Frontal cortex (tissue), 3 donors: ENCODE measurements at regions not wholly inside any gene's neighbourhood (a gene's known extent, or its start where the extent isn't known, plus 50 kb on each side); places are given as distances from the start of the nearest gene placed in this dataset.
"Not testable (repeated sequence)": the region's sequence is repeated elsewhere in the genome, so short reads cannot be mapped to it uniquely, and the experiment has no call there.

ENCODE experiments used
- DNase-seq, 2 donors: peaks; one replicate each; pipeline ENCODE4 v3.0.0; 2012; ENCODE audit warnings: low spot score in 2 of 2
- FAIRE-seq: peaks from 2 replicates; lab custom pipeline; 2012; peaks lifted over from hg19 to GRCh38; lab: Jason Lieb, UNC
- donor health status: control.
- donor health status: control.
- donor health status: control.

DNA sequence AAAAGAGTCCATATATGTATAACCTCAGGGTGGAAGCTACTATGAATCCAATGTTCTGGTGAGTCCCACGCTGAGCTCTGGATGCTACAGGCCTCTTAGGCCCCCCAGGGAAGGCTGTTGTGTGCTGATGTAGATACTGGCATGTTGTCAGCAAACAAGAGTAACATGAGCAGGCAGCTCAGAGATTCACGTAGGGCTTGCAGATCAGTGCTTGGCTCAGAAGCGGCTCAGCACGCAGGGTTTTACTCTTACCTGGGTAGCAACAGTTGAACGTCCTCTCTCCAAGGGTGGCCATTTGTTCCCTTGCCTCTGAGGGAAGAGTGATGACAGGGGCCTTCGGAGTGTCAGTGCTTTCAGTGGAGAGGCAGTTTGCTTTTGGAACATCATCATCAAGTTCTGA is 93.4 kb downstream of the ZFP64 start:
- DNase-seq: no peak
- no peak for FAIRE-seq

DNA sequence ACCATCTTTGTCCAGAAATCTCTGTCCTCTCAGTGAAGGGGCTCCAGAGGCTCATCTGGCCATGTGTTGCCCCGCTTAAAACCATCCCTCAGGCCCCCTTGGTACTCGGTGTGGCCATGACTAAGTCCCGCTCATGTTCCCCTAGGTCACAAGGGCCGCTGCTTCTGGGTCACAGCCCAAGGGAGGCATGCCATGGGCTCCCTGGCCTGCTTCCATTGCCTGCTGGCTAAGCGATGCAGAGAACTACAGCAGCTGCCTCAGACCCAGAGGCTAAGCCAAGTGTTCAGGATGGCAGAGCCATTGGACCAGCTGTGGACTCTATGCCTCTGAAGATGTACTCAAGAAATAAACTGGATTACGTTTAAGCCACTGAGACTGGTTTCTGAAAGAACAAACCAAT is 95.5 kb downstream of the ZFP64 start:
- no peak for FAIRE-seq
- no peak for DNase-seq

DNA sequence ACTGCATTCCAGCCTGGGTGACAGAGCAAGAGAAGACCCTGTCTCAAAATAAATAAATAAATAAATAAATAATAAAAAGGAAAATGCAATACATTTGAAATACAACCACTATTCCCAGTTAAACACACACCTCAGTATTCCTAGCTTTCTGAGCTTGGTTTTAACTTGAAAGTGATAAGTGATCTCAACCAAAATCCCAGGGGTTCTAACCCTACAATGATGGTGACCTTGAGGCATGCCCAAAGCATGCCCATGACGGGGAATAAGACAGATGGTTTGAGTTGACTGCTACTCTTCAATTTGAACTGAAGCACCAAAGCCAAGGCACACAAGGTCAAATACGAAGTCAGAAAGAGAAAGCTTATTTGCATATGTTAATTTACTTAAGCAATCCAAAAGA is 96.9 kb downstream of the ZFP64 start:
- DNase-seq: no peak
- no peak for FAIRE-seq

DNA sequence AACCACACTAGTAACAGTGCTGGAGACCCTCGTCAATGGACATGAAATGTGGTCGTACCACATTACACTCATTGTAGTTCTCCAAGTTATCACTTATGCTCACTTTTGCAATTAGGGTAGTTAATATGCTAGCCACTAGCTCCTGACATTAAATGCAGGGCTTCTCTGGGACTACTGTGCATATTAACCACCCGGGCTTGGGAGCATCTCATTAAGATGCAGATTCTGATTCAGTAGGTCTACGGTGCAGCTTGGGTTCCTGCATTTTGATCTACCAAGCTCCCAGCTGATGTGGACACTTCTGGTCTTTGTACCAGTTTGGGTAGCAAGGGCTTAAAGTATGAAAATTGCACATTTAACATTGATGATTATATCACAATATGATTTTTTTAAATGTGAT is 98.0 kb downstream of the ZFP64 start:
- FAIRE-seq (no peak), DNase-seq (no peak)

DNA sequence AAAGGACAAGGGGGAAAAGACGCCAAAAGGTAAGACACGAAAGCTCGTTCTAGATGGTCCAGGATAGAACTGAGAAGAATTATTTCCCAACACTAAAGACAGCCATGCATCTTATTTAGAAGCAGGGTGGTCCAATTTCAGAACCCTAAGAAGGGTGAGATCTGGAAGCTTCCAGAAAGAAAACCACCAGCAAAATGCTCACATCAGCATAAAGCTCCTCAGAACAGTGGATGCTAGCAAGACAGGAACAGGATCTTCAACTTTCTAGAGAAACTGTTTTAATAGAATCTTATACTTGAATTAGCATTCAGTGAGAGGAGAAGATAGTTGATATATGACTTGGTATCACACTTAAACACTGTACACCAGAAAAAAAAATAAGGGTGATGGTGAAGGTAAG is 101.5 kb downstream of the ZFP64 start:
- DNase-seq (no peak), FAIRE-seq (no peak)

DNA sequence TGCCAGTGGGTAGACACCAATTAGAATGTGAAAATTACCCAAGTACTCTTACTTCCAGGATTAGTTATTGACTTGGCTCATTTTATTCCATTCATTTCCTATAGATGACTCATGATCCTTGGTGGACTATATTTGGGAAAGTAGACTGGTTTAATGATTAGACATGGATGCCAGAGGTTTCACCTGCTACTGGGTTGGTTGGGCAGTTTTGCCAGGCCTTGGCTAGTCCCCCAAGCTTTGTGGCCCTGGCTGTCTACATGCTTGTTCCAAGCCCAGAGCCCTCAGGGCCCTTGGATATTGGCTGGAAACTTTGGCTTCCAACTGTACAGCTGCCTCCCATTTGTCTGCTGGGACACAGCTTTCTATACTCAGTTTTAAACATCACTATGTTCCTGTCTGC is 104.1 kb downstream of the ZFP64 start:
- no peak for FAIRE-seq

DNA sequence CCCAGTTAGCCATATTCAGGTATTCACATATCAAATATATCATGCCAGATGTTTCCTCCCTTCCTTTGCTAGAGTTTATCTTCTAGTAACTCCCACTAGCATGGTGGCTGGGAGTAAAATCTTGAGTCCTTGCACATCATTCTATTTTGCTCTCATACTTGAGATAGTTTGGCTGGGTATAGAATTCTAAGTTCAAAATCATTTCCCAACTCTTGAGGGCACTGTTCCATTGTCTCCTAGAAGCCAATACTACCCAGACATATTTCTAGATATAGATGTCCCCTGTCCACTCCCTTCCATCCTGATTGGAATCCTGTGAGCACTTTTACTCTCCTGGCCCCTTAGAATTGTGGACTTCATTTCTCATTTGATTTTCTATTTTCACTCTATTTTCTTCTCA is 104.7 kb downstream of the ZFP64 start:
- FAIRE-seq: no peak

More for the DNA sequence above, 104.1 kb downstream of the ZFP64 start:
- DNase-seq: no peak

DNA sequence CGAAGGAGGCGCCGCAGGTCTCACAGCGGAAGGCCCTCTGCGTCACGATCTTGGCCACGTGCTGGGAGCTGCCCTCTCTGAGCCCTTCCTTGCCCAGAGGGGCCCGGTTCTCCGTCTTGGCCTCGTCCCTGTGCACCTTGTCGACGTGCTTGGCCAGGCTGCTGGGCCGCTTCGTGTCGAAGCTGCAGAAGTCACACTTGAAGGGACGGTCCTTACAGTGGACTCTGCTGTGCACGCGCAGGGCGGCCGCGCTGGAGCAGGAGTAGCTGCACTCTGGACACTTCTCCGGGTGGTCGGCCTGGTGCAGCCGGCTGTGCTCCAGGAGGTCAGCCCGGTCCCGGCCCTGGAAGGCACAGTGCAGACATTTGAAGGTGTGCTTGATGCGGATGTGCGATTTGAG is 106.9 kb downstream of the ZFP64 start:
- DNase-seq: no peak
- FAIRE-seq: no peak

More for the DNA sequence above, 104.7 kb downstream of the ZFP64 start:
- DNase-seq: no peak

DNA sequence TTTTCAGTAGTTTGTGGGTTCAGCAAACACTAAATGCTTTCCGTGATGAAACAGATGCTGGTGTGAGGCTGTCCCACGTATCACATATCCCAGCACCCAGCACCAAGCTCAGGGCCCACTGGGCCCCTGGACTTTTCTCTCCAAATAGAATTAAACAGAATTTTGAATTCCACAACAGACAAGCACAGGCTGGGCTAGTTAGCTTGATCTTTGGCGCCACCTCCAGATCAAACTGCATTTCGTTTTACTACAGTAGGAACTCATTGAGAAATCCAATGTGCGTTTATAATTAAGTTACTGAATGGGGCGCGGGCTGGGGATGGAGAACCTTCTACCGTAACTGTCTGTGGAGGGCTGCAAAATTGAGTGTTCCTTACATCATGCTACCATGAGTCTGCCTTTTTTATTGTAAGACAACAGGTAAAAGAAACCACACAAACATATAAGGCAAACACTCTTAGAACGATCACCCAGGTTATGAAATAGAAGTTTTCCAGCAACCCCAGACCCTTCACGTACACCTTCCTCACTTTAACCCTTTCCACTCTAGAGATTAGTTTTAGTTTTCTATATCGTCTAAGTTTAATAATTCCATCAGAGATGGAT is 107.8 kb downstream of the ZFP64 start:
- no peak for FAIRE-seq

DNA sequence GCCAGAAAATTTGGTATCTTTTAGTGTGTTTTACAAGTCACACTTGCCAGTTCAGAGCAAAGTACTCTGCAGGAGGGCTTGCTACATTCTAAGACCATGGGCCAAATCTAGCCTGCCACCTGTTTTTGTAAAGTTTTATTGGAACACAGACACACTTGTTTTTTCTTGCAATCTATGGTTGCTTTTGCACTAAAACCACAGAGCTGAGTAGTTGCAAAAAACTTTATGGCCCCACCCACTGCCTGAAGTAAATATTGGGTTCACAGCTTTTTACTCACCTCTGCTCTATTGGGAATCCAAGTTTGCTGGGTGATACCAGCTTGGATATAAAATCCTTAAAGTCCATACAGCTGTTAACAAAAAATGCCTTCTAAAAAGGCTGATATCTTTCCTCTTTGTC is 109.0 kb downstream of the ZFP64 start:
- DNase-seq (no peak), FAIRE-seq (no peak)

More for the DNA sequence above, 107.8 kb downstream of the ZFP64 start:
- DNase-seq: peak; percentile 42 to 70

DNA sequence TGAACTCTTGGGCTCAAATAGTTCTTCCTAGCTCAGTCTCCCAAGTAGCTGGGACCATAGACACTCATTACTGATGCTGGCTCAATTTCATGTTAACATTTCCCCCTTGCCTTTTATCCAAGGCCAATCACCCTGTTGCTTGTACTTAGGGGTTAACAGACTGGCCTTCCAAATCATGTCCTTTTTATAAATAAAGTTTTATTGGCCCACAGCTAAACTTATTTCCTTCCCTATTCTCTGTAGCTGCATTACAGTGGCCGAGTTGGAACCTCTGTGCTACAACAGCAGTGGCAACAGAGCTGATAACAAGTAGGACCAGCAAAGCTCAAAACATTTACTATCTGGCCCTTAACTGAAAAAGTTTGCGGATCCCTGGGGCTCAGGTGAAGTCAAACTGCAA is 109.8 kb downstream of the ZFP64 start:
- FAIRE-seq (no peak), DNase-seq (no peak)

DNA sequence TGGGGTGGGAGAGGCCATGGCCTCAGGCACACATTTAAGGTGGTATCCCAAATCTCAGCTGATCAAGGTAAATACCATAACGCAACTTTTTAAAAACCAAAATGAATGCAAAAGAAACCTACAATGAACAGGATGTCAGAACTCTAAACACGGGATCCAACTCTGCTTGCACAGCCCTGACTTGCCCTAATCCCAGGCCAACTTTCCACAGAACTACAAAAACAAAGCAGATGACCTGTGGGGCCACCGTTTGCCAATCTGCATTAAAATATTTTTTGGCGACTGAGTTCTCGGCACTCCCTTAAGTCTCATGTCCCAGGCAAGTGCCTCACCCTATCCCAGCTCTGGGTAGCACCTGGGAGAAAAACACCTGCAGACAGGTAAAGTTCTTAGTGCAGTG is 110.5 kb downstream of the ZFP64 start:
- FAIRE-seq: no peak

DNA sequence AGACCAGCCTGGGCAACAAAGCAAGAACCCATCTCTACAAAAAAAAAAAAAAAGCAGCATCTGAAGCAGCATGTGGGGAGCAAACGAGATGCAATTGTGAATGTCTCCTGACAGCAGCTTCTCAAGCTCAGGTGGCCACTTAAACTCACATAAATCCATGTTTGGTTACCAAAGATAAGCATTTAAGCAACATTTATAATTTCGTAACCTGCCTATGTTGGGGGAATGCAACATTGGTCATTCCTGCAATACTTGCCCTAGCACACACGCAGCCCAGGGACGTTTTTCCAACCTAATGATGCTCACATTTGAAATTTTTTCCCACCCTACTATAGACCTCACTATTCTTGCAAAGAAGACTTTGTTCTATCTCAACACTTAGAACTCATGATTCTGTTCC is 113.3 kb downstream of the ZFP64 start:
- FAIRE-seq (no peak), DNase-seq (no peak)

More for the DNA sequence above, 110.5 kb downstream of the ZFP64 start:
- DNase-seq: no peak

DNA sequence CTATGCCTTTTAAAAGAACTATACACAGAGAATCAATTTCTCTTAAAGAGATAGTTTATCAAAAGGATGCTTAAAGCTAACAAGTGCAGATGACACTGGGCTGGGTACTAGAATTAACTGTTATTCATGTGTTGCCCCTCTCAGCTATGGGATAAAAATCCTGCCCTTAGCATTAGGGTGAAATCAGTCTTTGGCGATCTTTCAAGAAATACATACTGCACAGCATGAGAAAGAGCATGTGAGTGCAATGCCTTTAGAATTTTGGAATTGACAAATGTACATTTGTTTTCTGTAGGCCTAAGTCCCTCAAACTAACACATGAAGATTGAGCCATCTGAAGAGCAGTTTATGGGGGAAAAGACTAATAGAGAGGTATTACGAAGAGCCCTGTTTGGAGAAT is 115.4 kb downstream of the ZFP64 start:
- no peak for FAIRE-seq
- no peak for DNase-seq

DNA sequence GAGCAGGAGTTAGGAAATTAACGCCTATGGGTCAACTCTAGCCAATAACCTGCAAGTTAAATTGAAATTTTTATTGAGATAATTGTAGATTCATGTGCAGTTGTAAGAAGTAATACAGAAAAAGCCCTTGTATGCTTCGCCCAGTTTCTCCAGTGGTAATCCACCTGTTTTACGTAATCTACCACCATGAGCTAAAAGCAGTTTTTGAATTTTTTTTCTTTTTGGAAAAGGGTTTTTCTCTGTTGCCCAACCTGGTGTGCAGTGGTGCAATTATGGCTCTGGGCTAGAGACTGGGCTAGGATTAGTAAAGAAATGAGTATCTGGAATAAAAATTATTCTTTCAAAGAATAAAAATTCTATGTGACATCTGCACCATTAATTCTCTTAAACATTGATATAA is 116.2 kb downstream of the ZFP64 start:
- no peak for FAIRE-seq
- no peak for DNase-seq

DNA sequence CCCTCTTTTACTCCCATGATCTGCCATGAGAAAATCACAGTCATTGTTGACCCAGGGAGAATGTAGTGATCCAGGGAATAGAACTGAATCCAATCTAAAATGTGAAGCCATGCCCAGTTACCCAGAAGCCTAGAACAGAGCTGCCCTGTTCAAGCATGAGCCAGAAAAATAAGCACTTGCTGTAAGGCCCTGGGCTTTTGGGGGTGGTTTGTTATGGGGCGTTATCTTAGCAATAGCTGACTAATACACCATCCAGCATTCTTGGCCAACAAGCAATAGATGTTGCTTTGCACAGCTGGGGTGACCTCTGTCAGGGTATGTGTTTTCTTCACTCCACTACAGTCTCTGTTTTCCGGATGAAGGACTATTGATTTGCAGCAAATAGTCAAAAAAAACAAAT is 120.4 kb downstream of the ZFP64 start:
- DNase-seq (no peak), FAIRE-seq (no peak)

DNA sequence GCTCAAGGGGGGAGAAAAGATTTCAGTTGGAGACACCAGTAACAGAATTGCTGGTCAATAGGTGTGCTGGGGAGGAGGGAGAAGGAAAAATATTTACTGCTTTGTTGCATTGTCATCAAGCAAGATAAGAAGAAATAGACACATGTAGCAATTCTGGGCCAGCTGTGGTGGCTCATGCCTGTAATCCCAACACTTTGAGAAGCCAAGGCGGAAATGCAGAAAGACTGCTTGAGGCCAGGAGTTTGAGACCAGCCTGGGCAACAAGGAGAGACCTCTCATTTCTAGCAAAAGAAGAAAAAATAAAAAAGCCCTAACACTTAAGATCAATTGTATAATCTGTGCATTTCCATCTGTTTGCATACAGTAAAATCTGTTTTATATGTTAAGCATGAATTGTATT is 126.6 kb downstream of the ZFP64 start:
- no peak for DNase-seq
- no peak for FAIRE-seq

DNA sequence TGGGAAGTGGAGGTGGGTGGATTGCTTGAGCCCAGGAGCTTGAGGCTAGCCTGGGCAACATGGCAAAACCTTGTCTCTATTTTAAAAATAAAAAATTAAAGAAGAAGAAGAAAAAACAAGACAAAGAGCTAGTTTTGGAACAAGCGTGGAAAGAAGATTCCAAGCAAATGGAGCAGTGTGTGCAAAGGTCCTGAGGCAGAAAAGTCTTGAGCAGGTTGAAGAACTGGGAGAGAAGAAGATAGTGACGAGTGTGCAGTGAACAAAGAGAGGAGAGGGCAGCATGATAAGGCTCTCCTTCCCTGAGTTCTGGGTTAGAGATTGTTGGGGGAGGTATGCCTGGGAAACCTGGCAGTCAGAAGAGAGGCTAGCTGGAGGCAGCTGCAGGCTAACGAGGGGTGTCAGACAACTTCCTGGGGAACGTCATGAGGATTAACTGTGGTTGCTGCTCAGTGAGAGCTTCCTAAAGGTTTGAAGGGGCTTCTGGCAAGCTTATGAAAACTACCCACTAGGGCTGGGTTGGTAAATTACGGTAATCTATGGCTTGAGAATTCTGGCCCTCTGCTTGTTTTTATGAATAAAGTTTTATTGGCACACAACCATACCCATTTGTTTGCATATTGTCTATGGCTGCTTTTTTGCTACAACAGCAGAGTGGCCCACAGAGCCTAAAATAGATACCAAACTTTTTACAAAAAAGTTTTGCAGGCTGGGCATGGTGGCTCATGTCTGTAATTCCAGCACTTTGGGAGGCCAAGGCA is 128.9 kb downstream of the ZFP64 start:
- no peak for FAIRE-seq

DNA sequence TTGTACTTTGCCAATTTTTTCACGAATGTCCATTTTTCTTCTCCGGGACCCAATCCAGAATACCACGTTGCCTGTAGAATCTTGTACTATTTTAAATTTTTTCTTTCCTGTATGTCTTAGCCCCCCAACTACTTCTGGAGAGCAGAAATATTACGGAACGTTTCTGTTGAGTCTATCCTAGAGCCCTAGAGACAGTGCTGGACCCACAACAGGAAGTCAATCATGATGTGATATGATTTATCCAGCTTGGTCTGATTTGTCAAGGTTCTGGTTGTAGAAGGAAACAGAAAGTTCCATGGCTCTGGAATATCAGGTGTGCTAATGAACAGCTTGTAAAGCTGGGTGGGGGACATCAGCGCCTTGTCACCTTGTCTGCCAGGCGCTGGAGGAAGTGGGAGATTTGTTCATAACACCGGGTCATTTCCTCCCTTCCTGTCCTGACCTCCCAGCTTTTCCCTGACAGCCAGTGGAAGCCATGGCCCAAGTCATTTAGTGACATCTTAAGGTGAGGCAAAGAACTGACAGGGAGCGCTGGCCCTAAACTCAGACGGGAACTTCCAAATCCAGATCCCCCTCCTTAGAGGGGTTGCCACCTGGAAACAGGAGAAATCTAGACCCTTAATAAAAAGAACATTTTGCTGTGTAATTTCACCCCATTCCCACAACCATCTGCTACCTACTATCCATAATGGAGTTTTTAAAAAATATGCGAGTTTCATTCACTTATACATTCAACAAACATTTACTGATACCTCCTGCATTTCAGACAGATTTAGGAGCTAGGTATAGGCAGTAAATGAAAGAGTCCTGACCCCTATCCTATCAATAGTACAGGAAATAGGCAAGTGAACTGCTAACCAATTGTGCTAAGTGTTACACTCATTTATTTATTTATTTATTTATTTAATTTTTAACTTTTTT is 130.5 kb downstream of the ZFP64 start:
- FAIRE-seq (no peak), DNase-seq (no peak)

More for the DNA sequence above, 128.9 kb downstream of the ZFP64 start:
- DNase-seq: no peak

DNA sequence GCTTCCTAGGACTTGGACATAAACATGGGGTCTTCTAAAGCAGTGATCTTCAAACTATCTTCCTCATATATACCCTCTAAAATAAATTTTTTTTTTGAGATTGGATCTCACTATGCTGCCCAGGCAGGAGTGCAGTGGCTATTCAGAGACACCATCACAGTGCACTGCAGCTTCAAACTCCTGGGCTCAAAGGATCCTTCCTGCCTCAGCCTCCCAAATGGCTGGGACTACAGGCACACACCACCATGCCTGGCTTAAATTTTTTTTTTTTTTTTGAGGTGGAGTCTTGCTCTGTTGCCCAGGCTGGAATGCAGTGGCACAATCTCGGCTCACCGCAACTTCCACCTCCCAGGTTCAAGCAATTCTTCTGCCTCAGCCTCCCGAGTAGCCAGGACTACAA is 134.4 kb downstream of the ZFP64 start:
- not testable (repeated sequence) for DNase-seq, FAIRE-seq
